ENCODE measurements at regions not wholly inside any gene's neighbourhood (a gene's known extent, or its start where the extent isn't known, plus 50 kb on each side); places are given as distances from the start of the nearest gene placed in this dataset.

- Histone ChIP-seq H3K36me3 (ENCODE audit: insufficient read depth, low read length) (no peaks in the 10 kb centered on the region), H3K9me2 (ENCODE audit: insufficient read depth, low read length) (no peaks in the 10 kb centered on the region), H3K9ac (ENCODE audit: low read length) (no peak overlapping the region), H3K79me2 (replicated peaks; ENCODE audit: insufficient read depth, low read length) (no peaks in the 10 kb centered on the region), H4K20me1 (ENCODE audit: insufficient read depth) (no peaks in the 10 kb centered on the region), H3K27me3 (ENCODE audit: insufficient read depth, low read depth, low read length) (no peaks in the 10 kb centered on the region), H3K9me3 (ENCODE audit: low read length) (no peaks in the 10 kb centered on the region), H3F3A (ENCODE audit: insufficient read depth, low read length, poor library complexity, severe bottlenecking) (no peaks in the 10 kb centered on the region), H3K4me2 (ENCODE audit: low read length) (no peak overlapping the region), H2AFZ (ENCODE audit: low read depth, low read length) (no peak overlapping the region), H3K4me3 (ENCODE audit: low read length) (no peak overlapping the region), H3K27ac (ENCODE audit: low read length) (no peak overlapping the region)
- no peak for TF ChIP-seq SMC3 (conservative IDR thresholded peaks at IDR 0.05; ENCODE audit: poor library complexity)
- no peak for TF ChIP-seq RAD21 (conservative IDR thresholded peaks at IDR 0.05)
- TF ChIP-seq EP300 (conservative IDR thresholded peaks at IDR 0.05; ENCODE audit: poor library complexity, severe bottlenecking), result no peak
- no peak for TF ChIP-seq TAF1 (IDR thresholded peaks at IDR 0.05; ENCODE audit: low read depth)
- no peak for TF ChIP-seq REST (IDR thresholded peaks at IDR 0.05; ENCODE audit: borderline replicate concordance)
- TF ChIP-seq CTCF (IDR thresholded peaks at IDR 0.05; ENCODE audit: poor library complexity, severe bottlenecking), result no peak
- no peak for TF ChIP-seq EZH2 (IDR thresholded peaks at IDR 0.05; ENCODE audit: borderline replicate concordance, insufficient read depth, low read length, poor library complexity, severe bottlenecking)
- no peak for TF ChIP-seq POLR2AphosphoS5 (IDR thresholded peaks at IDR 0.05)
- no peak for TF ChIP-seq MXI1 (conservative IDR thresholded peaks at IDR 0.05; ENCODE audit: poor library complexity, severe bottlenecking)
Observed at GRCh38 chr2:105598829-105599698, 145.6 kb upstream of the NCK2 start.

GRCh38 chr2:105597806-105598803, 146.6 kb upstream of the NCK2 start:
- Histone ChIP-seq H3K27ac (ENCODE audit: low read length) (no peak overlapping the region), H3K4me3 (ENCODE audit: low read length) (no peak overlapping the region), H3F3A (ENCODE audit: insufficient read depth, low read length, poor library complexity, severe bottlenecking) (no peaks in the 10 kb centered on the region), H3K27me3 (ENCODE audit: insufficient read depth, low read depth, low read length) (no peaks in the 10 kb centered on the region), H3K4me2 (ENCODE audit: low read length) (no peak overlapping the region), H2AFZ (ENCODE audit: low read depth, low read length) (no peak overlapping the region), H3K9me2 (ENCODE audit: insufficient read depth, low read length) (no peaks in the 10 kb centered on the region), H3K9ac (ENCODE audit: low read length) (no peak overlapping the region), H3K36me3 (ENCODE audit: insufficient read depth, low read length) (no peaks in the 10 kb centered on the region), H4K20me1 (ENCODE audit: insufficient read depth) (no peaks in the 10 kb centered on the region), H3K9me3 (ENCODE audit: low read length) (no peaks in the 10 kb centered on the region), H3K79me2 (replicated peaks; ENCODE audit: insufficient read depth, low read length) (no peaks in the 10 kb centered on the region)
- TF ChIP-seq MXI1 (conservative IDR thresholded peaks at IDR 0.05; ENCODE audit: poor library complexity, severe bottlenecking), result no peak
- TF ChIP-seq RAD21 (conservative IDR thresholded peaks at IDR 0.05), result no peak
- no peak for TF ChIP-seq TAF1 (IDR thresholded peaks at IDR 0.05; ENCODE audit: low read depth)
- TF ChIP-seq POLR2AphosphoS5 (IDR thresholded peaks at IDR 0.05), result no peak
- no peak for TF ChIP-seq EP300 (conservative IDR thresholded peaks at IDR 0.05; ENCODE audit: poor library complexity, severe bottlenecking)
- no peak for TF ChIP-seq CTCF (IDR thresholded peaks at IDR 0.05; ENCODE audit: poor library complexity, severe bottlenecking)
- TF ChIP-seq EZH2 (IDR thresholded peaks at IDR 0.05; ENCODE audit: borderline replicate concordance, insufficient read depth, low read length, poor library complexity, severe bottlenecking), result no peak
- no peak for TF ChIP-seq REST (IDR thresholded peaks at IDR 0.05; ENCODE audit: borderline replicate concordance)
- TF ChIP-seq SMC3 (conservative IDR thresholded peaks at IDR 0.05; ENCODE audit: poor library complexity), result no peak
